HEK293T (cell line): ENCODE measurements at regions not wholly inside any gene's neighbourhood (a gene's known extent, or its start where the extent isn't known, plus 50 kb on each side); places are given as distances from the start of the nearest gene placed in this dataset.
"Not testable (repeated sequence)": the region's sequence is repeated elsewhere in the genome, so short reads cannot be mapped to it uniquely, and the experiment has no call there.

ENCODE experiments used
- CTCF ChIA-PET: fragments of 350-600 bp; formaldehyde crosslinking; extraction: SDS; loops from one replicate; lab custom pipeline; 2021; ENCODE audit warnings: antibody characterized with exemption, inconsistent platforms; lab: Yijun Ruan, JAX
- POLR2A ChIA-PET: fragments of 350-600 bp; formaldehyde crosslinking; extraction: SDS; loops from one replicate; lab custom pipeline; 2020; ENCODE audit warnings: antibody characterized with exemption, inconsistent platforms; lab: Yijun Ruan, JAX
- DNase-seq: peaks from one replicate; pipeline ENCODE4 v3.0.0; 2012; ENCODE audit warnings: mixed read lengths; ENCODE audit errors: extremely low spot score
- ARNT ChIP-seq: fragments of 450-650 bp; IDR thresholded peaks from 2 replicates; pipeline ENCODE4 v1.6.1; 2017; ENCODE audit warnings: mild to moderate bottlenecking
- BHLHE40 ChIP-seq: fragments of 450-650 bp; IDR thresholded peaks from 2 replicates; pipeline ENCODE4 v1.6.1; 2016; ENCODE audit warnings: mild to moderate bottlenecking, moderate library complexity, borderline replicate concordance
- CTBP1 ChIP-seq: fragments of 450-650 bp; IDR thresholded peaks from 2 replicates; pipeline ENCODE4 v1.6.1; 2016; ENCODE audit warnings: borderline replicate concordance
- ELF4 ChIP-seq: fragments of 450-650 bp; IDR thresholded peaks from 2 replicates; pipeline ENCODE4 v1.6.1; 2017; ENCODE audit warnings: antibody characterized with exemption
- FOXA1 ChIP-seq: fragments of 450-650 bp; IDR thresholded peaks from 2 replicates; pipeline ENCODE4 v1.6.1; 2016; ENCODE audit warnings: mild to moderate bottlenecking
- FOXK2 ChIP-seq: fragments of 450-650 bp; IDR thresholded peaks from 2 replicates; pipeline ENCODE4 v1.6.1; 2016; ENCODE audit warnings: mild to moderate bottlenecking
- FOXM1 ChIP-seq: fragments of 450-650 bp; IDR thresholded peaks from 2 replicates; pipeline ENCODE4 v1.6.1; 2017; ENCODE audit warnings: mild to moderate bottlenecking, borderline replicate concordance
- HDGF ChIP-seq: fragments of 450-650 bp; IDR thresholded peaks from 2 replicates; pipeline ENCODE4 v1.6.1; 2017; ENCODE audit warnings: antibody characterized with exemption, borderline replicate concordance
- L3MBTL2 ChIP-seq: fragments of 450-650 bp; conservative IDR thresholded peaks from 2 replicates; pipeline ENCODE4 v1.6.1; 2016; ENCODE audit warnings: mild to moderate bottlenecking
- LEF1 ChIP-seq: fragments of 450-650 bp; IDR thresholded peaks from 2 replicates; pipeline ENCODE4 v1.6.1; 2017; ENCODE audit warnings: mild to moderate bottlenecking, borderline replicate concordance
- NFRKB ChIP-seq: fragments of 450-650 bp; IDR thresholded peaks from 2 replicates; pipeline ENCODE4 v1.6.1; 2016; ENCODE audit warnings: mild to moderate bottlenecking, moderate library complexity
- PKNOX1 ChIP-seq: fragments of 450-650 bp; IDR thresholded peaks from 2 replicates; pipeline ENCODE4 v1.6.1; 2016
- SP1 ChIP-seq: fragments of 450-650 bp; IDR thresholded peaks from 2 replicates; pipeline ENCODE4 v1.6.1; 2017
- SUZ12 ChIP-seq: fragments of 450-650 bp; IDR thresholded peaks from 2 replicates; pipeline ENCODE4 v1.6.1; 2016; ENCODE audit warnings: mild to moderate bottlenecking
- TARDBP ChIP-seq: fragments of 450-650 bp; IDR thresholded peaks from 2 replicates; pipeline ENCODE4 v1.6.1; 2016
- ZNF384 ChIP-seq: fragments of 450-650 bp; IDR thresholded peaks from 2 replicates; pipeline ENCODE4 v1.6.1; 2016

DNA sequence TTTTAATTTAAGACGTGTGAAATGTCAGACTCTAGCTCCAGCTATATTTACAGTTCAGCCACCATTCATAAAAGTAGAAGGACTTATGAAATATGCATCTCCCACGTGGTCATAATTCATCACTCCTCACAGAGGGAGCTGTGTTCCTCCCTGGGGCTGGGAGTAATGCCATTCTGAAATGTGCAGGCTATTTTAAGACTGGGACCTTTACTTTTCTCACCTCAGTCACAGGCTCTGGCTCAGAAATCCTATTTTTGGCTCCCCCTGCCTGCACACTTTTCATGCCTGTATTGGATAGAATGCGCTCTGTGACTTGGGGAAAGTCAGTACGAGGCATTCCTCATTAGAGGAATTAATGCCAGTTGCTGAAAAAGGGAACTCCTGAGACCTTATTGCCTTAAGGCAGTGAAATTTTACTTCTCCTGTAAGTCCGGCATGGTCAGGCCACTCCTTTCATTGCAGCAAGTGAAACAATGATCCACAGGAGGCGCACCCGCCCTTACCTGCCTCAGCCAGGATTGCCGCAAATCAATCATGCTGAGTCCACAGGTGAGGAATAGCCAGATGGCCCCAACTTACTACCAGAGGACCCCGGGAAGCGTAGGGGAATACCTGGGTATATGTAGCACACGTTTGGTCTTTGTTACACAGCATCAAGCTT, 1133.2 kb upstream of the TMEM132C start:
- TF ChIP-seq PKNOX1 (no peak), FOXK2 (no peak), ELF4 (no peak), ARNT (no peak), CTBP1 (no peak), L3MBTL2 (no peak), LEF1 (no peak), HDGF (no peak), SP1 (no peak), FOXM1 (no peak), BHLHE40 (no peak), SUZ12 (no peak), TARDBP (no peak), ZNF384 (no peak), FOXA1 (no peak)
- CTCF ChIA-PET = no interaction called here
- POLR2A ChIA-PET = no interaction called here
- DNase-seq = no peak

- POLR2A ChIA-PET, DNase-seq, CTCF ChIA-PET: not testable (repeated sequence)
These were observed 1126.0 kb upstream of the TMEM132C start for GRCh38 chr12:127140864-127141484.

DNA sequence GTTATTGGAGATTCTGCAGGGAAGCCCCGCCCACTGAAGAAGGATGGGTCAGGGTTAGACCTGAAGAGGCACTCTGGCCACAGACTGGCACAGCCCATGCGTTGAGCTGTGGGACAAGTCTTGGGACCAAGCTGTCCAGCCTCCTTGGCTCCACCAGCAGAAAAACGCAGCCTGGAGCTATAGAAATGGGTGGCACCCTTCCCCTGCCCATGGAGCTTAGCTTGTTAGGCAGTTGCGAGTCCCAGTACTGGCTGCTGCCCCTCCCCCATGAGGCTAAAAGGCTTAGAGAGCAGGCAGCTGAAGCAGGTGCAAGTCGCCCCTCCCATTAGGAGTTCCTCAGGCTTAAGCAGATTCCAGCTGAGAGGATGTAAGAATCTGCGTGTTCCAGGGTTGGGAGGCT, 1124.0 kb upstream of the TMEM132C start:
- no peak for DNase-seq
- TF ChIP-seq TARDBP (no peak), ZNF384 (no peak), LEF1 (no peak), SUZ12 (no peak), HDGF (no peak), FOXK2 (no peak), PKNOX1 (no peak), CTBP1 (no peak), ELF4 (no peak), FOXM1 (no peak), BHLHE40 (no peak), L3MBTL2 (no peak), NFRKB (no peak), SP1 (no peak), ARNT (no peak), FOXA1 (no peak)
- ChIA-PET POLR2A (no interaction called here), CTCF (no interaction called here)

DNA sequence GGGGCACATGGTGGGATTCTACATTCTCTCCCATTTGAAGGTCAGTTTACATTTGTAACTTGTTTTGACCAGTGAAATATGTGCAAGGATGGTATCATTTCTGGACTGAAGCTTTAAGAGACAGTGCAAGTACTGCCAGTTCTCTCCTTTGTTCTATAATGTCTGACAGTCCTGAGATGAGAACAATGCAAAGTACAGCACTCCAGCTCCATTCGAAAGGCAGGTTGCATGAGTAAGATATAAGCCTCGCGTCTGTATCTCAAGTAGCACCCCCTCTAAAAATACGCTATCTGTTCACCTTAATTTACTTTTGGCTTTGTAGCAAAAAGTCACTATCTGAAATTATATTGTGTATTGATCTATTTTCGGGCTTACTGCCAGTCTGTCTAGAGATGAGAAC, 1122.2 kb upstream of the TMEM132C start:
- ChIA-PET CTCF (no interaction called here), POLR2A (no interaction called here)
- no peak for DNase-seq
- TF ChIP-seq BHLHE40 = no peak
- no peak for TF ChIP-seq NFRKB
- TF ChIP-seq SP1 = no peak
- TF ChIP-seq FOXK2 = no peak
- no peak for TF ChIP-seq FOXA1
- TF ChIP-seq ELF4 = no peak
- TF ChIP-seq CTBP1 = no peak
- TF ChIP-seq LEF1 = no peak
- no peak for TF ChIP-seq SUZ12
- no peak for TF ChIP-seq ZNF384
- no peak for TF ChIP-seq L3MBTL2

GRCh38 chr12:127145241-127145928, 1121.6 kb upstream of the TMEM132C start:
- no peak for DNase-seq
- ChIA-PET CTCF (no interaction called here), POLR2A (no interaction called here)
- TF ChIP-seq PKNOX1 (no peak), FOXM1 (no peak), HDGF (no peak), FOXK2 (no peak), ZNF384 (no peak), CTBP1 (no peak), BHLHE40 (no peak), TARDBP (no peak), NFRKB (no peak), SP1 (no peak), SUZ12 (no peak), ELF4 (no peak), LEF1 (no peak), L3MBTL2 (no peak), FOXA1 (no peak), ARNT (no peak)
